Hematopoietic multipotent progenitor cell treated with erythropoietin and hydrocortisone succinate and interleukin-3 and kit ligand, for 17 days (in vitro differentiated cells): ENCODE measurements at regions not wholly inside any gene's neighbourhood (a gene's known extent, or its start where the extent isn't known, plus 50 kb on each side); places are given as distances from the start of the nearest gene placed in this dataset.
"Not testable (repeated sequence)": the region's sequence is repeated elsewhere in the genome, so short reads cannot be mapped to it uniquely, and the experiment has no call there.

Experiments
- DNase-seq: peaks from one replicate; pipeline ENCODE4 v3.0.0-alpha.2; 2015; ENCODE audit warnings: low spot score

- DNase-seq = no peak
These were observed 351.8 kb upstream of the WWC1 start for GRCh38 chr5:167939686-167940085.

- DNase-seq = no peak
These were observed 350.5 kb upstream of the WWC1 start for GRCh38 chr5:167940911-167941310.

GRCh38 chr5:167941556-167941955, 349.9 kb upstream of the WWC1 start:
- not testable (repeated sequence) for DNase-seq

GRCh38 chr5:167943343-167943742, 348.1 kb upstream of the WWC1 start:
- no peak for DNase-seq

- no peak for DNase-seq
These were observed 347.2 kb upstream of the WWC1 start for GRCh38 chr5:167944121-167944852.

GRCh38 chr5:167945542-167946384, 345.7 kb upstream of the WWC1 start:
- DNase-seq = no peak

- no peak for DNase-seq
These were observed 344.1 kb upstream of the WWC1 start for GRCh38 chr5:167947306-167947705.

GRCh38 chr5:167948251-167948650, 343.2 kb upstream of the WWC1 start:
- no peak for DNase-seq

- no peak for DNase-seq
These were observed 342.0 kb upstream of the WWC1 start for GRCh38 chr5:167949435-167949834.

- no peak for DNase-seq
These were observed 341.2 kb upstream of the WWC1 start for GRCh38 chr5:167950126-167950721.

- DNase-seq = no peak
These were observed 340.3 kb upstream of the WWC1 start for GRCh38 chr5:167951116-167951515.

- no peak for DNase-seq
These were observed 339.0 kb upstream of the WWC1 start for GRCh38 chr5:167952278-167952995.

- no peak for DNase-seq
These were observed 338.2 kb upstream of the WWC1 start for GRCh38 chr5:167953151-167953798.

- DNase-seq = no peak
These were observed 329.7 kb upstream of the WWC1 start for GRCh38 chr5:167961731-167962130.

GRCh38 chr5:167964529-167964928, 326.9 kb upstream of the WWC1 start:
- DNase-seq = no peak

- no peak for DNase-seq
These were observed 325.7 kb upstream of the WWC1 start for GRCh38 chr5:167965710-167966109.

- no peak for DNase-seq
These were observed 324.5 kb upstream of the WWC1 start for GRCh38 chr5:167966979-167967378.

- no peak for DNase-seq
These were observed 323.8 kb upstream of the WWC1 start for GRCh38 chr5:167967494-167968177.

- DNase-seq = no peak
These were observed 322.6 kb upstream of the WWC1 start for GRCh38 chr5:167968837-167969236.

- no peak for DNase-seq
These were observed 321.4 kb upstream of the WWC1 start for GRCh38 chr5:167969998-167970397.

- DNase-seq = no peak
These were observed 319.7 kb upstream of the WWC1 start for GRCh38 chr5:167971706-167972105.
